Vagina (tissue), 2 donors: ENCODE measurements at regions not wholly inside any gene's neighbourhood (a gene's known extent, or its start where the extent isn't known, plus 50 kb on each side); places are given as distances from the start of the nearest gene placed in this dataset.

Experiments used
- CTCF ChIP-seq, 3 experiments: fragments of 450-650 bp in 2 of 3; fragments of 200-600 bp in 1 of 3; sonication (generic) in 1 of 3; IDR thresholded peaks; one replicate each; pipeline ENCODE4 v1.5.1; 2017 to 2019; ENCODE audit warnings: antibody characterized with exemption in 3 of 3, mild to moderate bottlenecking in 2 of 3, moderate library complexity in 2 of 3
- POLR2A ChIP-seq, 2 donors: fragments of 450-650 bp; IDR thresholded peaks; one replicate each; pipeline ENCODE4 v1.6.1; 2017; ENCODE audit warnings: antibody characterized with exemption in 2 of 2, mild to moderate bottlenecking in 2 of 2, moderate library complexity in 2 of 2
- POLR2AphosphoS5 ChIP-seq, 2 donors: sonication (generic); formaldehyde crosslinking; IDR thresholded peaks; one replicate each; pipeline ENCODE4 v1.9.0; 2017; ENCODE audit warnings: antibody characterized with exemption in 2 of 2, mild to moderate bottlenecking in 2 of 2, low read depth in 1 of 2; ENCODE audit not compliant: insufficient read depth in 1 of 2

GRCh38 chr14:85892251-85892650 is 362.3 kb downstream of the FLRT2 start:
- no peak for TF ChIP-seq POLR2A (IDR thresholded peaks at IDR 0.05)
- no peak for TF ChIP-seq POLR2AphosphoS5 (IDR thresholded peaks at IDR 0.05; ENCODE audit: insufficient read depth in 1 of 2, low read depth in 1 of 2)
- no peak for TF ChIP-seq CTCF (IDR thresholded peaks at IDR 0.05)
